GM19043 (cell line): ENCODE measurements at regions not wholly inside any gene's neighbourhood (a gene's known extent, or its start where the extent isn't known, plus 50 kb on each side); places are given as distances from the start of the nearest gene placed in this dataset.
"Not testable (repeated sequence)": the region's sequence is repeated elsewhere in the genome, so short reads cannot be mapped to it uniquely, and the experiment has no call there.

Experiments used
- ATAC-seq: cut with Tn5 transposase; IDR thresholded peaks from one replicate; pipeline ENCODE4 v1.9.1; 2021; ENCODE audit warnings: low read depth; ENCODE audit not compliant: unreplicated experiment

DNA sequence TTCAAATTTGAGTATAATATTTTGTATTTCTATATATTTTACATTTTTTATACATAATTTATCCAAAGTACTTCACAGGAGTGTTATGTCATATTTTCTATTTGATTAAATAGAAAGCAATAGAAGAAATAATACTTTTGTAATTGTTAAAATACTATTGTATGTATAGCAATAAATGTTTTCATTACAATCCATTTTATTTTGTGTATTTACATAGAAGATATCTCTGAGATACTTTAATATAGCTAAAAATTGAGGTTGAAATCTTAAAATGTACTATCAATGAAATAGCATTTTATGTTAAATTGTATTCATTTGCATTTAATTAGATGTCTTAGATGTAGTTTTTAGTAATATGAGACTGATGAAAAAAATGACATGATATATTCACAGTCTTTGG, 1109.6 kb upstream of the MIR17HG start:
- no peak for ATAC-seq

DNA sequence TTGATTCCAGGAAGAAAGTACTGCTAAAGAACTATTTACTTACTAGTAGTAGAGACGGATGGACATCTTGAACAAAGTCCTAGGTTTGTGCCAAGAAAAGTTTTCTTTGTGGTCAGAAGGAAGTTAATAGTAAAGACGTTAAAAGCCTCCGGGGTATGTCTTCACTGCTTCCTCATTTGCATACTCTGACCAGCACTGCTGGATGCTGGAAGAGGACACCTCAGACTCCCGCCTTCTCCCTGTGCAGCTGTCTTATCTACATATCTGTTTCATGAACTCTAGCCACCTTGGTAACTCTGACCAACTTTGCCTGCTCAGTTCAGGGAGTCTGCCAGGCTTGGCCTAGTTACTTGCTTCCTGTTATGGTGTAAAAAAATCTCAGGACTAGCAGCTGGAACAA, 1109.1 kb upstream of the MIR17HG start:
- no peak for ATAC-seq

GRCh38 chr13:90239130-90239529, 1108.4 kb upstream of the MIR17HG start:
- no peak for ATAC-seq

DNA sequence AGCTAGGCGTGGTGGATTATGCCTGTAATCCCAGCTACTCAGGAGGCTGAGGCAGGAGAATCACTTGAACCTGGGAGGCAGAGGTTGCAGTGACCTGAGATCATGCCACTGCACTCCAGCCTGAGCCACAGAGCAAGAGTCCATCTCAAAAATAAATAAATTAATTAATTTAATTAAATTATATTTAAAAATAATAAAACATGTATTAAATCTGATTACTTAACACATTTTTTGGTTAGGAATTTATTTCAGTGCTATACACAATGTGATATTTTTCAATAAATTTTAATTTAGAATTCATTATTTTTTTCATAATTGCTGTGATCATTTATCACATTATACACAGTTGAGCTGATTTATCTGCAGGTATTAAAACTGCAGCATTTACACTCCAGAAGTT, 1101.5 kb upstream of the MIR17HG start:
- ATAC-seq = no peak

DNA sequence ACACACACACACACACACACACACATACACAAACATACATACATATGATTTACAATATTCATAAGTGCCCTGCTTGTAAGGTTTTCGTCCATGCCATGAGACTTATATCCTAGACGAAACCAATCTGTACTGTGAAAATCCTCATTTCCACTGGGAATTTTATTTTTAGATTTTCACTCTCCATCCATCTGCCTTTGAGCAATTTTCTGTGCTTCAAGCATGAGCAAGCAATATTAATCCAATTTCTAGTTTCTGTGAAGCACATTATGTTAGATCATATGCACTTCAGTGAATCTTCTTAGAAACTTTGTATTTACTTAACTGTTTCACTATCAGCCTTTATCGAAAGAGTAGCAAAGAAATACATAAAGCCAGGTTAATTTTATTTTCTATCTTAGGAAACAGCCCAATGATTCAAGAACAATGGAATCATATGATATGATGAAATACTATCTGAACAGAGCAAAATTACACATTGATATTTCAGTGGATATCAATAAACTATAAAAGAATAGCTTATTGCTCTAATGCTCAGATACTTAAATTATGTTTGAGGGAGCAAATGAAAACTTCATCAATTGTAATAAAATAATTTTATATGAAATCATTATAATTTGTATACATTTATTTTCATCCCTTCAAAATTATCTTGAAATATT, 1100.7 kb upstream of the MIR17HG start:
- ATAC-seq = no peak

DNA sequence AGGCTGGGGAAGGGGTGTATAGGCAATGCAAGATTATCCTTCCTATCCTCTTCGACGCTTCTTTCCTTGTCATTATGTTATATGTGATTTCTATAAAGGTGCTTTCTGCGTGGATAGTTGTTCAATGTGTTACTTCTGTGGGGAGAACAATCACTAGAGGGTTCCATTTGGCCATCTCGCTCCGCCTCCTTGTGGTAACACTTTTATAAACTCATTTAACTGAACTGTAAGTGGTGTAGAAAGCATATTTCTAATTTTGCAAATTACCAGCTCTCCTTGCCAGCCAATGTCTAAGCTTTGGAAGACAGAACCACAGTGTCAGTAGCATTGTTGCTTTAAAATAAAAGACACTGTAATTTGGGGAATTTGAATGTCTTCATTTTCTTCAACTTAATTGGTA, 1093.7 kb upstream of the MIR17HG start:
- ATAC-seq = no peak

DNA sequence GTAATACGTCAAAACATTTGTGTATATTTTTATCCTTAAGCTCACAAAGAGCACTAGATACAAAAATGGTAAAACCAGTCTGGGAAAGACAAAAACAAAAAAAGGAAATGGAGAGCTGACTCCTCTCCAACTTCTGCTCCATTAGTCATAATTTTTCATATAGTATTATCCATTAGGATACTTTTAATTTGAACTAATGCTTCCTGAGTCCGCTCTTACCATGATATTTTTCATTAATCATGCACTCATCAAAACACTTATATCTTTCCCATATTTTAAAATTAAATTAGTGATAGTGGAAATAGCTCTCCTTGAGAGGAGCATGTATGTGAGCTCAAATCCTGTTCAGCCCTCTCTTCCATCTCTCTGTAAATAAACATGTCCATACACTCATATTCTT, 1093.0 kb upstream of the MIR17HG start:
- ATAC-seq = no peak

DNA sequence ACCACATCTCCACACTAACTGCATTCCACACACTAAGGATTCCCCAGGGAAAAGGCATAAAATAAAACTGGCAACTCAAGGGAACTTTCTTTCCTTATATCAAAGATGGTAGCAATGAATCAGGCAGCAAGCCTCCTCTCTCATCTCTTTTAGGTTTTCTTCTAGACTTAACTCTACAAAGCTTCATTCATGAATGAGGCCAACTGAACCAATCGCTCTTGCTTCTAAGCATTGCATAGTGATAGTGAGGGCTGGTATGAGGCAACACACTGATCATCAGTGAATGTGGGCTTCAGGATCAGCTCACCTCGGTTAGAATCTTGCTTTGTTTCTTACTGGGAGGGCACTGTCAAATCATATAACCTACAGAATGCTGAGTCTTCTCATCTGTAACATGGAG, 1090.7 kb upstream of the MIR17HG start:
- ATAC-seq = no peak

DNA sequence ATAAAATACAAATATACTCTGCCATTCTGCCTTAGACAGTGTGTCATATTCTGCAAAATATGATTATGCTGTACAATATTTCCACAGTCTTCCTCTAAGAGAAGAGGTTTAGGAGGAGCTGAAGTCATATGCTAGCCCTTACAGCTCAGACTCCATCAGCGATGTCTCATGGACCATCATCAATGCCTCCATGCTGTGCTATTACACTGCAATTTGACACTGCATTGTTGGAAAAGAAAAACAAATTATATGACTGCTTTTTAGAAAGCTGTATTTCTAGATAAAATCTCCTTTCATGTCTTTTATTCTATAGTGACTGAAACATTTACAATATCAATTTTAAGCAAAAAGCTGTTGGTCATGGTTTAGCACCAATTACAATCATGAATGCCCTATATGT, 1089.4 kb upstream of the MIR17HG start:
- no peak for ATAC-seq

DNA sequence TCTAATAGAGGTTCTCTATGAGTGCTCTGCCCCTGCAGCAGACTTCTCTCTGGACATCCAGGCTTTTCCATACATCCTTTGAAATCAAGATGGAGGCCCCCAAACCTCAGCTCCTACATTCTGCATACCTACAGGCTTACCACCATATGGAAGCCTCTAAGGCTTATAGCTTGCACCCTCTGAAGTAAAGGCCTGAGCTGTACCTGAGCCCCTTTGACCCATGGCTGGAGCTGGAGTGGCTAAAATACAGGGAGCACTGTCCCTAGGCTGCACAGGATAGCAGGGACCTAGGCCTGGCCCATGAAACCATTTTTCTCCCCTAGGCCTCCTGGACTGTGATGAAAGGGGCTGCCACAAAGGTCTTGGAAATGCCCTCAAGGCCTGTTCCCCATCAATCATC, 1086.1 kb upstream of the MIR17HG start:
- no peak for ATAC-seq

DNA sequence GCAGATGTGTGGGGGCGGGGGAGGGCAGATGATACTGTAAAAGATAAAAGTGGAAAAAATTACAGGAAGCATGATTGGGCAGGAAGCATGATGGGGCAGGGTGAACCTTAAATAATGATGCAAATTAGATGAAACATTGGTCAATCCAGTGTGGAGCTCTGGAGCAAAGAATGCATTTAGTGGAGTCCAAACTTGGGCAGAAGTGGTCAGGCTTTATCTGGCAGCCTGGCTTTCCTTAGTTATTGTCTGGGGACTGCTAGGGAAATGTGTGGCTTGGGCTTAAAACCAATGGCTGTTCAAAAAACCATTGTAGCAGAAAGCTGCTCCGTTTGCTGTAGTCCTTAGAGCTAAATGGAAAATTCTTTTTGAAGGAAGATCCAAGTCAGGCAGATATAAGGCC, 1077.3 kb upstream of the MIR17HG start:
- ATAC-seq = no peak

DNA sequence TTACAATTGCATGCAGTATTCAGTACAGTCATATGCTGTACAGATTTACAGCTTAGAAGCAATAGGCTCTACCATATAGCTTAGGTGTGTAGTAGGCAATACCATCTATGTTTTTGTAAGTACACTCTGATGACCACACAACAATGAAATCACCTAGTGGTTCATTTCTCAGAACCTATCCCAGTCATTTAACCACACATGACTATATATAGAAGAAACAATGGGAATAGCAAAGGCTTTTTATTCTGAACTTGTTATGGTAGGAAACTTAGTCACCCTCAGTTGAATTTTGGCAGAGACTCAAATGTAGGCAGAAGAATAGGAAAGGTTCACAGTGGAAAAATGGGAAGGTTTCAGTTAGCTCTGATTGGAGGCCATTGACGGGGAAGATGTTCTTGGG, 1075.1 kb upstream of the MIR17HG start:
- no peak for ATAC-seq

GRCh38 chr13:90276216-90276615, 1071.3 kb upstream of the MIR17HG start:
- ATAC-seq = no peak

GRCh38 chr13:90278231-90278630, 1069.3 kb upstream of the MIR17HG start:
- not testable (repeated sequence) for ATAC-seq

GRCh38 chr13:90281709-90282108, 1065.8 kb upstream of the MIR17HG start:
- no peak for ATAC-seq

DNA sequence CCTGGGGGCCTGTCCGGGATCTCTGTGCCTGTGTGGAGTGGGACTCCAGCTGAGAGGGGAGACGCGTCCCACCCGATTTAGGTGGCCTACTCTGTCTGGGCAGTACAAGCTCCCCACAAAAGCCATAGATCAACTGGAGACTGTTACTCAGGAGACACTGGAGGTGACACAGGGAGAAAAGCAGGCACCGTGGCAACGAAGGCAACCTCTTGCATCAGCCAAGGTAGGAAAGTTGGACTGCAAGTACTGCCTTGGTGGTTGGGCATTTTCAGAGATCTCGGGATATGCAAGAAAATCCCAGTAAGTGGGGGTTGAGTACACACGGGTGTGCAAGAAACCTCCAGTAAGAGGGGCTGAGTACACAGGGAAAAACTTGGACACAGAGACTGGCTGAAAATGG, 1060.0 kb upstream of the MIR17HG start:
- ATAC-seq = no peak

DNA sequence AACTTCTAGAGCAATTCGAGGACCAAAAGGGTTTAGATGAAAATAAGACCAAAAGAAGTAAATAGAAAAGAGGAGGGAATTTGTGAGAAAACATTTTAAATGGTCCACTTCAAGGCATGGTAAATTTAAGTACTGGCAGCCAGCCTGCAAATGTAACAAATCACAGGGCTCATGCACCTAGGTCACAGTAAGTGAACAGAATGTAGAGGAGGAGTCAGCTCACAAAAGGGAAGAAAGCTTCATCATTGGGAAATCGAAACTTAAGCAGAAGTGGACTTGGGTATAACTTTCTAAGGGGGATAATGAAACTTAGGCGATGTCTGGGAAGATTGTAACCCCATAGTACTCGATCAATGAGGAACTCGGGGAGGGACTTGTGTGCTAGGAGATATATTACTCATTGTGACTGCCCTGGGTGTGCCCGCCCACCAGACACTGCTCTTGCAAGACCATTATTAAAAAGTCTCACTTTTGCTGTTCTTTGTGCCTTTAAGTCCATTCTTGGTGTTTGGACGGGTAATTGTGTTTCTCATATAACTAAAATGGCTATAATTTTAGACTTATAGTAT, 1053.6 kb upstream of the MIR17HG start:
- ATAC-seq = no peak

GRCh38 chr13:90299238-90299637, 1048.2 kb upstream of the MIR17HG start:
- no peak for ATAC-seq

DNA sequence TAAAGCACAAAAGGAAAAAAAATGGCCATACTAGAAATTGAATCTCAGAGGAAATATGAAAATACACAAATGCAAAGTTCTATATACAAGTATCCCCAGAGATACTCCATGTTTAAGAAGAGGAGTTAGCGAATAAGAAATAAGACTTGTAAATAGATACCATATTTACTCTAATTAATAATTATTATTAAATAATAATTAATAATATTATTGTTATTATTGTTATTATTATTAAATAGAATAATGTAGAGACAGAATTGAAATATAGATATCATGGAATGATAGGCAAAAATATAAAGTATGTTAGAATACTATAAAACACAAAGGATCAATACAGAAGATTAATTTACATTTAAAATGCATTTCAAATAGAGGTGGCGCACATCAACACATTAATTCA, 1047.5 kb upstream of the MIR17HG start:
- ATAC-seq = no peak

DNA sequence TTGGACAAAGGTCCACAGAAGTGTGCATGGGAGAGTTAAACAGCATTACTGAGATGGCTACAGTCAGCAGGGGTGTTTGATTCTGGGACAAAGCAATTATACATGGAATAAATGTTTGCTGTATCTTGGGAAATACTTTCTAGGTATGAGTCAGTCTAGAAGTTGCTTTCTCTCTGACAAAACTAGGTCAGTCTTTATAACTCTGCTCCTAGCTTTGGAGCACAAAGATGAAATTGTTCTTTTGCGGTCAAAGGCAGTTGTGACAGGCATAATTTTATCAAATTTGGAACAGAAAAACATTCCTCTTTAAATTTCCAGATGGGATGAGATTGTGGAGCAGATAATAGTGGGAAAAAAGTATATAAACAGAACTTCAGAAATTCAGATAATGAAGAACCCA, 1045.4 kb upstream of the MIR17HG start:
- no peak for ATAC-seq

DNA sequence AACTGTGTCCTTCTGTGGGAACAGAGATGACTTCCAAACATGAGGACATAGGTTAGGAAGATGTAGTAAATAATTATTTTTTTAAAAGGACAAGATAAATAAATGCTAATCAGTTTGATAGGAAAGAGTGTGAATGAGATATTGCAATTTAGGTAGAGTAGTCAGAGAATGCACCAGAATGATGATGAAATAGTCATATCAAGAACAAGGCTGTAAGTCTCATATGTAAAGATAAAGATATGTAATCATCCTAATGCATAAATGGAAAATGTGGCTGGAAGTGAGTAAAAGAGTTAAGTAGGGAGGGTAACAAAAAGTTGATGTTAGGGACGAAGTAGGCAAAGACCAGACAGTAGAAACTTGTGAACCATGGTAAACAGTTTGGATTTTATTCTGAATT, 1041.7 kb upstream of the MIR17HG start:
- no peak for ATAC-seq

- no peak for ATAC-seq
Measured at GRCh38 chr13:90307136-90307535, 1040.4 kb upstream of the MIR17HG start.

- ATAC-seq = no peak
Measured at GRCh38 chr13:90308249-90308648, 1039.2 kb upstream of the MIR17HG start.
